Effector memory CD8-positive, alpha-beta T cell (primary cell): ENCODE measurements at regions not wholly inside any gene's neighbourhood (a gene's known extent, or its start where the extent isn't known, plus 50 kb on each side); places are given as distances from the start of the nearest gene placed in this dataset.
"Not testable (repeated sequence)": the region's sequence is repeated elsewhere in the genome, so short reads cannot be mapped to it uniquely, and the experiment has no call there.

ENCODE experiments used
- ATAC-seq: fragments of 150-1000 bp; cut with Tn5 transposase; replicated peaks from 2 replicates; pipeline ENCODE4 v1.10.0; 2021; ENCODE audit warnings: mild to moderate bottlenecking, moderate library complexity
- DNase-seq, 3 experiments: peaks; one replicate each; pipeline ENCODE4 v3.0.0; 2021
- H3K27ac Mint-ChIP-seq, 2 donors: one replicate each; pipeline ENCODE4 v1.8.0; 2022; ENCODE audit warnings: mild to moderate bottlenecking in 2 of 2, mixed read lengths in 2 of 2, moderate library complexity in 2 of 2
- H3K27me3 Mint-ChIP-seq, 2 donors: one replicate each; pipeline ENCODE4 v1.8.0; 2022; ENCODE audit warnings: mixed read lengths in 2 of 2
- H3K36me3 Mint-ChIP-seq: one replicate; pipeline ENCODE4 v1.8.0; 2022; ENCODE audit warnings: mild to moderate bottlenecking, moderate library complexity, mixed read lengths; ENCODE audit not compliant: insufficient read depth
- H3K4me1 Mint-ChIP-seq, 2 donors: one replicate each; pipeline ENCODE4 v1.8.0; 2022; ENCODE audit warnings: low read depth in 2 of 2, mixed read lengths in 2 of 2
- H3K4me3 Mint-ChIP-seq, 2 donors: one replicate each; pipeline ENCODE4 v1.8.0; 2022; ENCODE audit warnings: mild to moderate bottlenecking in 2 of 2, mixed read lengths in 2 of 2, moderate library complexity in 2 of 2
- H3K9me3 Mint-ChIP-seq, 2 donors: one replicate each; pipeline ENCODE4 v1.8.0; 2022; ENCODE audit warnings: mixed read lengths in 2 of 2

DNA sequence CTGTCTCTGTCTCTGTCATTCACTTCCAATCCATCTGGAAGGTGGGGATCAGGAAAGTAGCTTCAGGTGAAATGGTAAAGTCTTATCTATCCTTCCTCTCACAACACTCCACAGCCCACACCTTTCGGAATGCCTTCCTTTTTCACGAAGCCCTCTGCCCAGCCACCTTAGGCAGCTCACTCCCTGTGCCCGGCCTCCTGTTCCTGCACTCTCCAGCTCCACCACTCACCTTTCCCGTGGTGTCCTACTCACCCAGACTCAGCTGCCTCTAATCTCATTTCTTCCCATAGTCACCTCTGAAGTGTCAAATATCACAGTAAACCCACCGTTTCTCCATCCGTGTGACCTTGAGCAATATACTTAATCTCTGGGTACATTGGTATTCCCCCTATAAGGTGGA is 100.9 kb upstream of the C7orf33 start:
- Mint-ChIP-seq H3K4me3 (no peak overlapping the region), H3K4me1 (no peaks in the 10 kb centered on the region), H3K27ac (no peak overlapping the region), H3K36me3 (no peaks in the 10 kb centered on the region), H3K9me3 (no peaks in the 10 kb centered on the region), H3K27me3 (peaks cover 16 to 43% of the 10 kb centered on the region in 2 donors)
- ATAC-seq: no peak
- DNase-seq: no peak

DNA sequence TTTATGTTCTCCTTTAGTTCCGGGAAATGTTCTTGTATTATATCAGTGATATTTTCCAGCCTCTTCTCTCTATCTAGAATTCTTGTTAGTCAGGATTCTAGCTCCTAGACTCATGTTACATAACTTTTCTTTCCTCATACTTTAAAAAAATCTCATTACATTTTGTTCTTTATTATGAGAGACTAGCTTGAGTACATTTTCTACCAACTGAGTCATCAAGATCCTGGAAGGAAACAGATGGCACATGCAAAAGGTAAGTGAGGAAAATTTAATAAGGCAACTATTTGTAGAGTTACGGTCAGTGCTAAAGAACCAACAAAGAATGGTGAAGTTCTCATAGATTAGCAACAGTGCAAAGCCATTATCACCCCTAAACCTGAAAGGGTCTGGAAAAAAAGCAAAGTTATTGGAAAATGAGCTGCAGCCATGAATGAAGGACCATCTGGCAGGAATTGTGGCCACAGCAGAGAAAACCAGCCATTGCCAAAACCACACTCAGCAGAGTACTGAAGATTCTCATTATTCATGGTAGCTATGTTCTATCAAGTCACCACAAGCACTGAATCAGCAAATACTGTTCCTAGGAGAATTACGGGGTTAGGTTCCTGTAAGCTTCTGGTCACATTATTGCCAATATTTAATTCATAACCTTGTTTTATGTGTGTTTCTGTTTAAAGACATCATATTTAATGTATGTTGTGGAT is 98.3 kb upstream of the C7orf33 start:
- DNase-seq: no peak
- H3K27ac Mint-ChIP-seq: no peak overlapping the region
- H3K9me3 Mint-ChIP-seq: no peaks in the 10 kb centered on the region
- no peak for ATAC-seq
- H3K4me3 Mint-ChIP-seq: no peak overlapping the region
- no peaks in the 10 kb centered on the region for H3K4me1 Mint-ChIP-seq
- peaks cover 20 to 58% of the 10 kb centered on the region in 2 donors for H3K27me3 Mint-ChIP-seq
- H3K36me3 Mint-ChIP-seq: no peaks in the 10 kb centered on the region

DNA sequence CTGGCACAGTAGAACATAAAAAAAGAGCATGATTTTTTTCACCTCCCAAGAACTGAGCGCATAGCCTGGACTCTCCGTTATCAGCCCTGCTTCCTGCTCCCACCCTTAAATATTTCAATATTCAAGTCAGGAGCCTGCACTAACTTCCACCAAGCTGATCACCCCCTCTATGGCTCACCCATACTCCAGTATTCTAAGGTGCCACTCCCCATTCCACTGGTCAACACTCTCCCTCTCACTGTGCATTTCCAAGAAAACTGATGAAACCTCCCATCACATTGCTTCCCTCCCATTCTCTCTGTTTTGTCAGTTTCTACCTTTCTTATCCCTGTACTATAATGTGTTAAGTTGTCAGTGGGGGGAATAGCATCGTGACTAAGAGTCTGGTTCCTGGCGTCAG is 95.0 kb upstream of the C7orf33 start:
- Mint-ChIP-seq H3K4me1 (no peaks in the 10 kb centered on the region), H3K27me3 (peaks cover 23 to 50% of the 10 kb centered on the region in 2 donors), H3K36me3 (no peaks in the 10 kb centered on the region), H3K4me3 (no peak overlapping the region), H3K27ac (no peak overlapping the region), H3K9me3 (no peaks in the 10 kb centered on the region)
- no peak for ATAC-seq
- no peak for DNase-seq

DNA sequence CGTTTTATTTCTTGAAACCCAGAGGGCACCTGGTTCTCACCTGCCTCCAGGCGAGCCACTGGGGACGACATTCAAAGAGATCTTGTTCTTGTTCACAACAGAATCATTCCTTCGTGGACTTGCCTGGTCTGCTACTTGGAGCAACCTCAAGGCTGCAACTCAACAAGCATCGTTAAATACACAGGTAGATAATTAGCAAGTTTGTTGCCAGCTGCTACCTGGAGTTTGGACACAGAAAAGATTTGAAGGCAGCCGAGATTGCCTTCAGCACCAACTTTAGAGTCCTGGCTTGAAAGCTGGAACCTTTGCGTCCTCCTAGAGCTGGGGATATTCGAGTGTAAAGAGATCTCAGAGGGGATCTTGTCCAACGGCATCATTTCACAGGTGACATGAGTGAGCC is 89.6 kb upstream of the C7orf33 start:
- Mint-ChIP-seq H3K4me1 (peaks cover 3 to 4% of the 10 kb centered on the region in 2 donors), H3K4me3 (no peak overlapping the region), H3K27ac (no peak overlapping the region), H3K27me3 (peaks cover 22 to 55% of the 10 kb centered on the region in 2 donors), H3K36me3 (no peaks in the 10 kb centered on the region), H3K9me3 (no peaks in the 10 kb centered on the region)
- ATAC-seq (no peak), DNase-seq (no peak)

DNA sequence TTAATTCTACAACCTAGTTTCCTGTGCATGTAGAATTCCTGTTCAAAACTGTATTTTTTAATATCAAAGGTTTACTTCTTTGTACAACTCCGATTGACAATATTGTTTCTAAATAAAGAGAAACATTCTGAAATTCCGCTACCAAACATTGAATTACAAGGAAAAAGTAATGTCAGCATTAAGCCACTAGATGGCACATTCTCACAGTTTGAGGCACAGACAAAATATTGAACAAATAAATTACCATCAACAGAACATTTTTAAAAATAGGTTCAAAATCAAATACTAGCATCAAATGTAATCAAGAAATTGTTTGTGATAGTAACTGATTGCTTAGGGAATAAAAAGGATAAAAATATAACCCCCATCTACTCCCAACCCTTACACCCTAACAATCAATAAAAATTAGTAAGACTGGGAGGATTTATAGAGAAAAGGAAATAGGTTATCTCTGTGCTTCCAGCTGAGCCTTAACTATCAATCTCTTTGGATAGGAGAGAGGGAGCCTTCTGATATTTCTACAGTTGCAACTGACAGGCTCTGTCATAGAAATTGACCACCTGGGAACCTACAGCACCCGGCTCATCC is 86.6 kb upstream of the C7orf33 start:
- H3K4me3 Mint-ChIP-seq: no peak overlapping the region
- H3K4me1 Mint-ChIP-seq: peaks cover 3 to 5% of the 10 kb centered on the region in 2 donors
- DNase-seq (no peak), ATAC-seq (no peak)
- H3K27me3 Mint-ChIP-seq: peaks cover 21 to 42% of the 10 kb centered on the region in 2 donors
- H3K36me3 Mint-ChIP-seq: no peaks in the 10 kb centered on the region
- no peak overlapping the region for H3K27ac Mint-ChIP-seq
- H3K9me3 Mint-ChIP-seq: no peaks in the 10 kb centered on the region

DNA sequence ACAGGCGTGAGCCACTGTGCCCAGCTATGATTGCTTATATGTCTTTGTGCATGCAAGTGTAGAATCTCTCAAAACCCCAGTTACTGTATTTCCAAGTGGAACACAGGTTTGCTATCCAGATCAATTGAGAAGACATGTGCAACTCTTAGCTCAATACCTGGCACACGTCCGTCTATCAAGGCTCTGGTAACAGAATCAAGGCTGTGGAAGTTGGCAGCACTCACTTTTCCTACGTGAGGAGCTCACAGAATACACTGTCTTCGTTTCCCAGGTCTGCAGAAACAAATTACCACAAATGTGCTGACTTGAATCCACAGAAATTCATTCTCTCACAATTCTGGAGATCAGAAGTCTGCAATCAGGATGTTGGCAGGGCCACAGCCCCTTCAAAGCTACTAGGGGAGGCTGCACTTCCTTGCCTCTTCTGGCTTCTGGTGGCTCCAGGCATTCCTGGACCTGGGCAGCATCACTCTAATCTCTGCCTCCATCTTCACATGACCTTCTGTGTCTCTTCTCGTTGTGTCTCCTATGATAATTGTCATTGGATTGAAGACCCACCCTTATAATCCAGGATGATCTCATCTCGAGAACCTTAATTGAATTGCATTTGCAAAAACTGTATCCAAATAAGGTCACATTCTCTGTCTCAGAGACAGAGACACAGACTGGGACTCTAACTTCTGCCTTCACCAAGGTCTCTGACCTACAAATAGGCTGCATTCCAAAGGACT is 84.8 kb upstream of the C7orf33 start:
- Mint-ChIP-seq H3K27ac (no peak overlapping the region), H3K4me1 (peaks cover 3 to 5% of the 10 kb centered on the region in 2 donors), H3K36me3 (no peaks in the 10 kb centered on the region), H3K4me3 (no peak overlapping the region), H3K9me3 (no peaks in the 10 kb centered on the region), H3K27me3 (peaks cover 12 to 37% of the 10 kb centered on the region in 2 donors)
- no peak for ATAC-seq
- DNase-seq: no peak

DNA sequence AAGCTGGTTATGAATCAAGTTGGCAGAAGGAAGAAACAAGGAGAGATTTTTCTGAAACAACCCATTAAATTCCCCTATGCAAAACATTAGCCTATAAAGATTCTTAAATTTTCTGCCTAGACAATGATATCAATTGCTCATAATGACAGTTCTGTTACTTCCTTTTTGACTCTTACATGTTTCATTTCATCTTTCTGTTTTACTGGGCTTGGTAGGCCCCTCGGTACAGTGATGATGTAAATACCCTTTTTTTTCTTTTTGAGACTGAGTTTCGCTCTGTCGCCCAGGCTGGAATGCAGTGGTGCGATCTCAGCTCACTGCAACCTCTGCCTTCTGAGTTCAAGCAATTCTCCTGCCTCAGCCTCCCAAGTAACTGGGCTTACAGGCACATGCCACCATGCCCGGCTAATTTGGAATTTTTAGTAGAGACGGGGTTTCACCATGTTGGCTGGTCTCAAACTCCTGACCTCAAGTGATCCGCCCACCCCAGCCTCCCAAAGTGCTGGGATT is 83.4 kb upstream of the C7orf33 start:
- H3K36me3 Mint-ChIP-seq, DNase-seq, H3K9me3 Mint-ChIP-seq, H3K4me1 Mint-ChIP-seq, ATAC-seq: not testable (repeated sequence)
- Mint-ChIP-seq H3K27ac (peak overlapping the region; percentile 41 to 57), H3K27me3 (peaks cover 0 to 33% of the 10 kb centered on the region in 2 donors), H3K4me3 (peak overlapping the region in 1 of 2 donors; percentile 53)

DNA sequence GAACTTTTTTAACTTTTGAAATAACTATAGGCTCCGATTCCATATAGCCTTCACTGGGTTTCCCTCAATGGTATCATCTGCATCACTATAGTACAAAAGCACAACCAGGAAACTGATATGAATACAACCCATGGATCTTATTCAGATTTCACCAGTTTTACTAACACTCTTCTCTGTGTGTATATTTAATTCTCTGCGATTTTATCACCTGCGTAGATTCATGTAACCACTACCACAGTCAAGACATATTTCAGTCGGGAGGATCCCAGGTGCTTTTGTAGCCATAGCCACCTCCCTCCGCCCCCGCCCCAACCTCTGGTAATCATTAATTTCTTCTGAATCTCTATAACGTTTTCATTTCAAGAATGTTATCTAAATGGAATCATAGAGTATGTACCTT is 82.8 kb upstream of the C7orf33 start:
- peak overlapping the region in 1 of 2 donors; percentile 53 for H3K4me3 Mint-ChIP-seq
- ATAC-seq: no peak
- H3K27me3 Mint-ChIP-seq: peaks cover under 1 to 28% of the 10 kb centered on the region in 2 donors
- no peak for DNase-seq
- peak overlapping the region; percentile 41 to 57 for H3K27ac Mint-ChIP-seq
- H3K36me3 Mint-ChIP-seq: no peaks in the 10 kb centered on the region
- no peaks in the 10 kb centered on the region for H3K9me3 Mint-ChIP-seq
- peaks cover 3 to 5% of the 10 kb centered on the region in 2 donors for H3K4me1 Mint-ChIP-seq

DNA sequence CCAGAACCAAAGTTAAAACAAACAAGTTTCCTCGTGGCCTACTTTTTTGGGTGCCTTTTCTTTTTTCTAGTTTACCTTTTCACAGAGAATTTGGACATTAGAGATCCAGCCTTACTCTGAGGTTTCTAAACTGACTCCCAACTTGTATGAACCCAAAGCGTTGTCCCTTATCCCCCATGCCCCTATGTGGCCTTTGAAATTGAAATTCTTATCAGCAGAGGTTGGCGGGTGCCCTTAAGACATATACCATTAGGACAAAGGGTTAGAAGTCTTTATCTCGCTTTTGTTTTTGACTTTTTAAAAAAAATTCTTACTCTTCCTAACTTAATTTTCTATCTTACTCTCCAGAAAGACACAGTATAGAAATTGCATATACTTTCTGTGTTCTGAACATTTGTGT is 76.3 kb upstream of the C7orf33 start:
- no peaks in the 10 kb centered on the region for H3K4me1 Mint-ChIP-seq
- H3K9me3 Mint-ChIP-seq: no peaks in the 10 kb centered on the region
- ATAC-seq (no peak), DNase-seq (no peak)
- H3K27ac Mint-ChIP-seq: no peak overlapping the region
- peaks cover 23 to 41% of the 10 kb centered on the region in 2 donors for H3K27me3 Mint-ChIP-seq
- H3K36me3 Mint-ChIP-seq: no peaks in the 10 kb centered on the region
- H3K4me3 Mint-ChIP-seq: no peak overlapping the region

DNA sequence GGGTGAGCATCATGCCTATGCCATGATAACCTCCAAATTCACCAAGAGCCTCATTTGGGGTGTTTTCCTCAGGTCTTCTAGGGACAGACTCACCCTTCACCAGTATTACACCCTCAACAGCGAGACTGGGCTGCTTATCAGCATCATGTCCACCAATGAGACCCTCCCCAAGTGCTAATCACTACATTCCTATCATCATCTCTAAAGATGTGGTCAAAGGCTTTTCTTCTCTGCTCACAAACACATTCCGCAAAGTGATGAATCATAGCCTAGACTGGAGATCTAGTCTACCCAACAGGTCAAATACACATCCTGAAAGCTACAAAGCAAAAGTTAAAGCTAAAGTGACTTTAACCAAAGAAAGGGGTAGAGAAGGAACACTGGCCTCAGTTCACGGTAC is 75.3 kb upstream of the C7orf33 start:
- H3K27ac Mint-ChIP-seq: no peak overlapping the region
- no peak for DNase-seq
- H3K9me3 Mint-ChIP-seq: no peaks in the 10 kb centered on the region
- no peaks in the 10 kb centered on the region for H3K36me3 Mint-ChIP-seq
- H3K4me1 Mint-ChIP-seq: no peaks in the 10 kb centered on the region
- no peak for ATAC-seq
- H3K4me3 Mint-ChIP-seq: no peak overlapping the region
- peaks cover 33 to 51% of the 10 kb centered on the region in 2 donors for H3K27me3 Mint-ChIP-seq

DNA sequence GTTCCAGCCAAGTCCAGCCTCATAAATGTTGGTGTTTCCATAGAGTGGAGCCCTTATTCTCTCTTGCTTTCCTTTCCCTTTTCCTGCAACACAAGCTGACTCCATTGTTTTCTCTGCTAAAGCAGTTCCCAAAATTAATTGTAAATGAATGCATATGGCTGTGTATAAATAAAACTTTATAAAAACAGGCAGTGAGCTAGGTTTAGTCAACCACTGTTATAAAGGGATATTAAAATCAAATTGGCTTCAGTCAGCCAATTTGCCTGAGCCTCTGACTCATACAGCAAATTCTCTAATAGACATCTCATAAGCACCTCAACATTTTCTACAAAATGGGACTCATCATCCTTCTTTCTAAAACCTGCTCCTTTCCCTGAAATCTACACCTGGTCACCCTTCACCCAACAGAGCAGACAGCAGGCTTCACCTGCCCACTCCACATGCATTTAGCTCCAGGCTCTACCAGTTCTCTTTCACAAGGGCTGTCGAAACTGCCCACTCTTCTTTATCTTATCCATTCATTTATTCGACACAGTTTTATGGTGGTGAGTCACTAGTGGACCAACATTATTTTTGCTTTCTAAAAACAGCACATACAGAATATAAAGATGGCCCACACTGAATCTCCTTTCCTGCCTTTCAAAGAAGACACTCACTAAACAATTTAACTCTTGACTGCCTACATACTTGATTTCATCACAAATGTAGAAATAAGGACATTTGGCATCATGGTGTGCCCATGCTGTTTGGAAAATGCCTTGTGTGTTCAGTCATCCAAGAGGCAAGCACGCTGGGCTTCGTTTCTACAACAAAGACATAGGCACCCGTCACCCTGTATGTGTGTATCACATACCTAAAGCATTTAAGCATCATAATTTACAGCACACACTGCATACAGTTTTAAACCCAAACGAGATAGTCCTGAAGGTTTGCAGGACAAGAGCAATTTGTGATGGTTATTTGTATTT is 74.6 kb upstream of the C7orf33 start:
- peaks cover 39 to 53% of the 10 kb centered on the region in 2 donors for H3K27me3 Mint-ChIP-seq
- ATAC-seq: no peak
- no peak for DNase-seq
- no peak overlapping the region for H3K27ac Mint-ChIP-seq
- H3K4me1 Mint-ChIP-seq: no peaks in the 10 kb centered on the region
- H3K4me3 Mint-ChIP-seq: no peak overlapping the region
- no peaks in the 10 kb centered on the region for H3K36me3 Mint-ChIP-seq
- H3K9me3 Mint-ChIP-seq: no peaks in the 10 kb centered on the region

DNA sequence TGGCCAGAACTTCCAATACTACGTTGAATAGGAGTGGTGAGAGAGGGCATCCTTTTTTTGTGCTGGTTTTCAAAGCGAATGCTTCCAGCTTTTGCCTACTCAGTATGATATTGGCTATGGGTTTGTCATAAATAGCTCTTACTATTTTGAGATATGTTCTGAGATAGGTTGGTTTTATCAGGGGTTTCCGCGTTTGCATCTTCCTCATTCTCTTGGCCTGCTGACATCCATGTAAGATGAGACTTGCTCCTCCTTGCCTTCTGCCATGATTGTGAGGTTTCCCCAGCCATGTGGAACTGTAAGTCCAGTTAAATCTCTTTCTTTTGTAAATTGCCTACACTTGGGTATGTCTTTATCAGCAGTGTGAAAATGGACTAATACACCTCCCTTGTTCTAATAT is 71.2 kb upstream of the C7orf33 start:
- H3K4me1 Mint-ChIP-seq, H3K36me3 Mint-ChIP-seq, ATAC-seq, H3K9me3 Mint-ChIP-seq, H3K27ac Mint-ChIP-seq, H3K4me3 Mint-ChIP-seq, DNase-seq: not testable (repeated sequence)
- peaks cover 57 to 66% of the 10 kb centered on the region in 2 donors for H3K27me3 Mint-ChIP-seq

DNA sequence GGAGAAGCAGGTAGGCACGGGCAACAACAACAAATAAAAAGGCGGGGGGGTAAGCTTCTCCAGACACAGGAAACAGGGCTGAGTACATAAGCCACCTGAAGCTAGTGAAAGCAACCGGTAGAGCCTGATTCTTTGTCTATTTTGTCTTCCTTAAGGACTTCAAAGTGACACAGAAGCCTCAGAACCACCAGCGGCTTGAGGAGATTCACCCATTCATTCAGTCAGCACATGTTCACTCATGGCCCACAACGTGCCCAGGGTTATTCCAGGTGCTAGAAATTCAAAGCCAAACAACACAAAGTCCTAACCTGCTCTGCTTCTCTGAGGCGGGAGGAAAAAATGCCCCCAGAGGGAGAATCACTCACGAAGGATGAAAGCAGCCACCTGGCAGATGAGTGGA is 69.3 kb upstream of the C7orf33 start:
- H3K4me1 Mint-ChIP-seq: no peaks in the 10 kb centered on the region
- ATAC-seq (no peak), DNase-seq (no peak)
- no peaks in the 10 kb centered on the region for H3K36me3 Mint-ChIP-seq
- H3K27me3 Mint-ChIP-seq: peaks cover 64 to 72% of the 10 kb centered on the region in 2 donors
- H3K9me3 Mint-ChIP-seq: no peaks in the 10 kb centered on the region
- H3K27ac Mint-ChIP-seq: peak overlapping the region in 1 of 2 donors; percentile 52
- no peak overlapping the region for H3K4me3 Mint-ChIP-seq
